CD4-positive, alpha-beta T cell treated with Interleukin-17A for 4 hours (primary cell): ENCODE measurements at regions not wholly inside any gene's neighbourhood (a gene's known extent, or its start where the extent isn't known, plus 50 kb on each side); places are given as distances from the start of the nearest gene placed in this dataset.

Source experiments
- DNase-seq: peaks from one replicate; pipeline ENCODE4 v3.0.0-alpha.2; 2020; ENCODE audit warnings: mixed read lengths

GRCh38 chr2:215528555-215528954 lies 92.7 kb upstream of the FN1 start:
- no peak for DNase-seq

- DNase-seq: no peak
Measured at GRCh38 chr2:215527736-215528135, 91.9 kb upstream of the FN1 start.

- DNase-seq: no peak
Measured at GRCh38 chr2:215526341-215526740, 90.5 kb upstream of the FN1 start.

GRCh38 chr2:215522237-215522636 lies 86.4 kb upstream of the FN1 start:
- no peak for DNase-seq

GRCh38 chr2:215521031-215521430 lies 85.2 kb upstream of the FN1 start:
- no peak for DNase-seq

- no peak for DNase-seq
Measured at GRCh38 chr2:215517391-215517790, 81.5 kb upstream of the FN1 start.

- no peak for DNase-seq
Measured at GRCh38 chr2:215514516-215514915, 78.6 kb upstream of the FN1 start.

- no peak for DNase-seq
Measured at GRCh38 chr2:215511454-215512346, 75.8 kb upstream of the FN1 start.

GRCh38 chr2:215507836-215508235 lies 72.0 kb upstream of the FN1 start:
- DNase-seq: no peak

- no peak for DNase-seq
Measured at GRCh38 chr2:215507136-215507535, 71.3 kb upstream of the FN1 start.

- no peak for DNase-seq
Measured at GRCh38 chr2:215506604-215506990, 70.7 kb upstream of the FN1 start.

GRCh38 chr2:215505044-215505786 lies 69.3 kb upstream of the FN1 start:
- DNase-seq: no peak

- no peak for DNase-seq
Measured at GRCh38 chr2:215504547-215504946, 68.7 kb upstream of the FN1 start.

GRCh38 chr2:215503381-215503780 lies 67.5 kb upstream of the FN1 start:
- DNase-seq: no peak

- DNase-seq: no peak
Measured at GRCh38 chr2:215500466-215500865, 64.6 kb upstream of the FN1 start.

GRCh38 chr2:215499331-215499730 lies 63.5 kb upstream of the FN1 start:
- no peak for DNase-seq

- DNase-seq: no peak
Measured at GRCh38 chr2:215498431-215498830, 62.6 kb upstream of the FN1 start.

- DNase-seq: no peak
Measured at GRCh38 chr2:215493376-215493775, 57.5 kb upstream of the FN1 start.

- DNase-seq: no peak
Measured at GRCh38 chr2:215489288-215489848, 53.5 kb upstream of the FN1 start.

GRCh38 chr2:215487002-215487372 lies 51.1 kb upstream of the FN1 start:
- no peak for DNase-seq

- DNase-seq: no peak
Measured at GRCh38 chr2:215486291-215487001, 50.6 kb upstream of the FN1 start.
